ENCODE measurements at regions not wholly inside any gene's neighbourhood (a gene's known extent, or its start where the extent isn't known, plus 50 kb on each side); places are given as distances from the start of the nearest gene placed in this dataset.

GRCh38 chr14:97354119-97354722, 557.0 kb downstream of the VRK1 start:
- Mint-ChIP-seq H3K4me3 (ENCODE audit: low read depth) (no peak overlapping the region), H3K9me3 (no peaks in the 10 kb centered on the region), H3K4me1 (ENCODE audit: low read depth) (peaks cover 17% of the 10 kb centered on the region), H3K27ac (no peak overlapping the region), H3K27me3 (ENCODE audit: low read depth) (no peaks in the 10 kb centered on the region), H3K36me3 (ENCODE audit: low read depth) (no peaks in the 10 kb centered on the region)
- intact Hi-C loops (cut with micrococcal nuclease): no loop called here
- DNase-seq (ENCODE audit: low spot score): no peak

- H3K27ac Mint-ChIP-seq: no peak overlapping the region
- H3K4me3 Mint-ChIP-seq (ENCODE audit: low read depth): no peak overlapping the region
- no peaks in the 10 kb centered on the region for H3K9me3 Mint-ChIP-seq
- no peaks in the 10 kb centered on the region for H3K27me3 Mint-ChIP-seq (ENCODE audit: low read depth)
- peaks cover 9% of the 10 kb centered on the region for H3K4me1 Mint-ChIP-seq (ENCODE audit: low read depth)
- intact Hi-C loops (cut with micrococcal nuclease): no loop called here
- H3K36me3 Mint-ChIP-seq (ENCODE audit: low read depth): no peaks in the 10 kb centered on the region
- no peak for DNase-seq (ENCODE audit: low spot score)
These were observed 562.2 kb downstream of the VRK1 start for GRCh38 chr14:97359341-97359740.

DNA sequence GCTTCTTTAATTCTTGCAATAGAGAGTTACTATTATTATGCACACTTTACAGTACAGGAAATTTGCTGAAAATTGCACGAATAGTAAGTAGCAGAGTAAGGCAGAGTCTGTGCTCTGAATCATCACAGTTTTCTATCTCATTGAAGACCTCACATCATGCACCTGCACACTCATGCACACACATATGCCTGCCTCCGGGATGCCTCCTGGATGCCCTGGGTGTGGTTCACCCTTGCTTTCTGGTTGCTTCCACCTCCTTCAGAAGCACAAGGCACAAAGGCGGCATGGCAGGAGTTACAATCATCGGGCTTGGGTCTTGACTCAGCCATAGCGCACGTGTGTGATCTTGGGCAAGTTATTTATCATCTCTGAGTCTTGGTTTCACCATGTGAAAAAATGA, 564.0 kb downstream of the VRK1 start:
- Mint-ChIP-seq H3K27me3 (ENCODE audit: low read depth) (no peaks in the 10 kb centered on the region), H3K36me3 (ENCODE audit: low read depth) (no peaks in the 10 kb centered on the region), H3K27ac (no peak overlapping the region), H3K4me1 (ENCODE audit: low read depth) (peaks cover 6% of the 10 kb centered on the region), H3K4me3 (ENCODE audit: low read depth) (no peak overlapping the region), H3K9me3 (no peaks in the 10 kb centered on the region)
- DNase-seq (ENCODE audit: low spot score): no peak
- intact Hi-C loops (cut with micrococcal nuclease): no loop called here

- Mint-ChIP-seq H3K27ac (no peak overlapping the region), H3K4me3 (ENCODE audit: low read depth) (no peak overlapping the region), H3K4me1 (ENCODE audit: low read depth) (peaks cover 4% of the 10 kb centered on the region), H3K36me3 (ENCODE audit: low read depth) (no peaks in the 10 kb centered on the region), H3K27me3 (ENCODE audit: low read depth) (no peaks in the 10 kb centered on the region), H3K9me3 (no peaks in the 10 kb centered on the region)
- DNase-seq (ENCODE audit: low spot score): no peak
- intact Hi-C loops (cut with micrococcal nuclease): no loop called here
These were observed 564.8 kb downstream of the VRK1 start for GRCh38 chr14:97361958-97362357.

- no peak for DNase-seq (ENCODE audit: low spot score)
- Mint-ChIP-seq H3K9me3 (peaks cover 8% of the 10 kb centered on the region), H3K27me3 (ENCODE audit: low read depth) (no peaks in the 10 kb centered on the region), H3K4me3 (ENCODE audit: low read depth) (no peak overlapping the region), H3K36me3 (ENCODE audit: low read depth) (no peaks in the 10 kb centered on the region), H3K27ac (no peak overlapping the region), H3K4me1 (ENCODE audit: low read depth) (peaks cover 4% of the 10 kb centered on the region)
- intact Hi-C loops (cut with micrococcal nuclease): no loop called here
These were observed 569.2 kb downstream of the VRK1 start for GRCh38 chr14:97366400-97366799.

DNA sequence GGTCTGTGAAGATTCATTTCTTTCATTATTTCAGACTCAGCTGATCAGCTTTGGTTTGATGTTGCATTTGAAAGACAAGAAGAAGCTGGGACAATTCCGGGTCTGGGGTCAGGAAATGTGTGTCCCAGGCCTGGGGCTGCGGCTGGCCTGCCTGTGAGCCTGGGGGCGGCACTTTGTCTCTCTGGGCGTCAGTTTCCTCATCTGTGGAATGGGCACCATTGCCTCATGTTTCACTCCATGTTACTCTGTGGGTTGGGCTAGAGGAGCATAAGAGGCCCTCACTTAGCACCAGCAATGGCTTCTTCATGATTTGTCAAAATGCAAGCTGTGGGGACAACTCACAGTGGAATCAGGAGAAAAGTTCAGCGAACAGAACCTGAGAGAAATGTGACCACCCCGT, 570.1 kb downstream of the VRK1 start:
- Mint-ChIP-seq H3K27ac (no peak overlapping the region), H3K9me3 (peaks cover 8% of the 10 kb centered on the region), H3K4me1 (ENCODE audit: low read depth) (peaks cover 4% of the 10 kb centered on the region), H3K4me3 (ENCODE audit: low read depth) (no peak overlapping the region), H3K27me3 (ENCODE audit: low read depth) (no peaks in the 10 kb centered on the region), H3K36me3 (ENCODE audit: low read depth) (no peaks in the 10 kb centered on the region)
- no peak for DNase-seq (ENCODE audit: low spot score)
- intact Hi-C loops (cut with micrococcal nuclease): no loop called here

GRCh38 chr14:97368049-97368448, 570.9 kb downstream of the VRK1 start:
- Mint-ChIP-seq H3K4me1 (ENCODE audit: low read depth) (no peaks in the 10 kb centered on the region), H3K36me3 (ENCODE audit: low read depth) (no peaks in the 10 kb centered on the region), H3K9me3 (peaks cover 8% of the 10 kb centered on the region), H3K27ac (no peak overlapping the region), H3K27me3 (ENCODE audit: low read depth) (no peaks in the 10 kb centered on the region), H3K4me3 (ENCODE audit: low read depth) (no peak overlapping the region)
- no peak for DNase-seq (ENCODE audit: low spot score)
- intact Hi-C loops (cut with micrococcal nuclease): no loop called here

DNA sequence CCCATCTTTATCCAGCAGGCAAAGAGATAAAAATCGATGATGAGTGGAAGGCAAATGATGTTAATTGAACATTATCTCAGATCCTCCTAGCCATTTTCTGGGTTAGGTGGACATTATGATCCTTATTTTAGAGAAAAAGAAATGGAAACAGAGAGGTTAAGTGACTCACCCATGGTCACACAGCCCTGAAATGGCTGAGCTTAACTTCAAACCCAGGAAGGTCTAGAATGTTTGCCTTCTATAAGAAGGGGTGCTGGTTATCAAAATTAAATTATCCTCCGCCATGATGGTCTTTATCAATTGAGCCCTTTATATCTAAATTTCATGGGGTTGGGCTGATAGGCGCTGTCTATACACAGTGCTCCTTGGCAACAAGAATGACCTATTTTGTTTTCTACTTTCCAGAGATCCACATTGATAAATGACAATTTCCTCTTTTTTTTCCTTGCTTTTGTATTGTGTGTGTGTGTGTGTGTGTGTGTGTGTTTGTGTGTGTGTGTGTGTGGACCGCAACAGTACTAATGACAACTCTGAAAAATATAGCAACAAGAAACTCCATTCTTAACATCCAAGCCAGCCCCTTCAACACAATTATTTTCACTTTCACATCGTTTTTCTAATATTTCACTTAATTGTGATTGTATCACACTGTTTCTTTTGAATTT, 571.9 kb downstream of the VRK1 start:
- intact Hi-C loops (cut with micrococcal nuclease): no loop called here
- Mint-ChIP-seq H3K27ac (no peak overlapping the region), H3K4me3 (ENCODE audit: low read depth) (no peak overlapping the region)

DNA sequence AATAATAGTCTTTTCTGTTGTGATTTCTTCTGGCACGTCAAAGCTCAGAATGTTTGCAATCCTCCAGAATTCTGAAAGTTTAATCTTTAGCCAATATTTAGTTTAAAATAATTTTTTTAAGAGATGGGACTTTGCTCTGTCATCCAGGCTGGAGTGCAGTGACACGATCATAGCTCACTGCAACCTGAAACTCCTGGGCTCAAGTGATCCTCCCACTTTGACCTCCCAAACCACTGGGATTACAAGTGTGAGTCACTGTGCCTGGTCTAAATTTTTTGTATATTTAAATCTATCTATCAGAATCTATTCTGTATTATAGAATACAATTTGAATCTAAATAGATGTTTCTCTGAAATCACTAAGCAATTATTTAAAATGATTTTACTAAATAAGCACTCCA, 572.7 kb downstream of the VRK1 start:
- no peak for DNase-seq (ENCODE audit: low spot score)
- H3K27ac Mint-ChIP-seq: no peak overlapping the region
- H3K4me3 Mint-ChIP-seq (ENCODE audit: low read depth): no peak overlapping the region
- H3K9me3 Mint-ChIP-seq: peaks cover 8% of the 10 kb centered on the region
- intact Hi-C loops (cut with micrococcal nuclease): no loop called here
- H3K4me1 Mint-ChIP-seq (ENCODE audit: low read depth): peaks cover 9% of the 10 kb centered on the region
- no peaks in the 10 kb centered on the region for H3K36me3 Mint-ChIP-seq (ENCODE audit: low read depth)
- H3K27me3 Mint-ChIP-seq (ENCODE audit: low read depth): no peaks in the 10 kb centered on the region

More for the DNA sequence above, 571.9 kb downstream of the VRK1 start:
- Mint-ChIP-seq H3K27me3 (ENCODE audit: low read depth) (no peaks in the 10 kb centered on the region), H3K9me3 (peaks cover 8% of the 10 kb centered on the region), H3K4me1 (ENCODE audit: low read depth) (peaks cover 3% of the 10 kb centered on the region), H3K36me3 (ENCODE audit: low read depth) (no peaks in the 10 kb centered on the region)
- no peak for DNase-seq (ENCODE audit: low spot score)

DNA sequence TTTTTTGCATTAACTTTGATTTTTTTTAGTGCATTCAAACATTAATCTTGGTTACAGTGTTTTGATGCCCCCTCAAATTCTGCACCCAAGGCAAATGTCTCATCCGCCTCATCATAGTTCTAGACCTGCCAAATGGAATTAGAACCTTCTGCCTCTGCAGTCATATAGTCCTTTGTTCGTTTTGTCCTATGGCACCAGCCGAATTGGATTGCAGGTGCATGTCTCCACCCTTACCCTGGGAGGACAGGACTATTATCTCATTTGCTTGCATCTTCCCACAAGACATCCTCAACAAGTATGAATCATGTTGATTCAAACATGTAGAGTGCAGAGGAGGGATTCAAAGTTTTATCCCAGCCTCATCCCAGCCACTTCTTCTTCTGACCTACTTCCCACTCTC, 579.1 kb downstream of the VRK1 start:
- H3K27me3 Mint-ChIP-seq (ENCODE audit: low read depth): no peaks in the 10 kb centered on the region
- intact Hi-C loops (cut with micrococcal nuclease): no loop called here
- H3K9me3 Mint-ChIP-seq: no peaks in the 10 kb centered on the region
- peaks cover 62% of the 10 kb centered on the region for H3K4me1 Mint-ChIP-seq (ENCODE audit: low read depth)
- no peak overlapping the region for H3K4me3 Mint-ChIP-seq (ENCODE audit: low read depth)
- DNase-seq (ENCODE audit: low spot score): no peak
- H3K36me3 Mint-ChIP-seq (ENCODE audit: low read depth): no peaks in the 10 kb centered on the region
- H3K27ac Mint-ChIP-seq: no peak overlapping the region

- Mint-ChIP-seq H3K4me1 (ENCODE audit: low read depth) (peaks cover 72% of the 10 kb centered on the region), H3K4me3 (ENCODE audit: low read depth) (no peak overlapping the region), H3K27ac (no peak overlapping the region), H3K36me3 (ENCODE audit: low read depth) (peaks cover 7% of the 10 kb centered on the region), H3K27me3 (ENCODE audit: low read depth) (no peaks in the 10 kb centered on the region), H3K9me3 (peaks cover 8% of the 10 kb centered on the region)
- DNase-seq (ENCODE audit: low spot score): no peak
- intact Hi-C loops (cut with micrococcal nuclease): no loop called here
These were observed 580.4 kb downstream of the VRK1 start for GRCh38 chr14:97377550-97377949.

DNA sequence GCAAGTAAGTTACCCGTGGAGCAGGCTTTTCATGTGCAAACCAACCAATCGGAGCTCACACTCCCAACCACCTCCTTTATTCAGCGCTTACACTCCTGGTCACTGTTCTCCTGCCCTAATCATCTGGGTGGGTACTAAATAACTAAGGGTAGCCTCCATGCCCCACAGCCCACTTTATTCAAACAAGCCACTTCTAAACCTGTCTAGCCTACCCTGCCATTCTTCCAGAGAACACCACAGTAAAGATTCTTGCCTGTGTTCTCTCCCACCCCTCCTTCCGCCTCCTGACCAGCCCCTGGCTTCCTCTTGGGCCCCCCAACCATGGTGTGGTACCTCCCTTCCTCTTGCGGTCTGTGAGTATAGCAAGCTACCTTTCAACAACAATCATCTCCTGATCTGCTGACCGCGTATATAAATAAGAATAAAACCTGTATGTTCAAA, 581.9 kb downstream of the VRK1 start:
- Mint-ChIP-seq H3K9me3 (peaks cover 8% of the 10 kb centered on the region), H3K4me1 (ENCODE audit: low read depth) (peaks cover 72% of the 10 kb centered on the region), H3K27me3 (ENCODE audit: low read depth) (no peaks in the 10 kb centered on the region), H3K27ac (peak overlapping the region; percentile 68), H3K36me3 (ENCODE audit: low read depth) (peaks cover 7% of the 10 kb centered on the region), H3K4me3 (ENCODE audit: low read depth) (peak overlapping the region; percentile 42)
- intact Hi-C loops (cut with micrococcal nuclease): no loop called here
- DNase-seq (ENCODE audit: low spot score): peak; percentile 30

GRCh38 chr14:97380539-97380941, 583.4 kb downstream of the VRK1 start:
- Mint-ChIP-seq H3K27me3 (ENCODE audit: low read depth) (no peaks in the 10 kb centered on the region), H3K27ac (peak overlapping the region; percentile 76), H3K36me3 (ENCODE audit: low read depth) (peaks cover 7% of the 10 kb centered on the region), H3K4me1 (ENCODE audit: low read depth) (peaks cover 65% of the 10 kb centered on the region), H3K9me3 (peaks cover 8% of the 10 kb centered on the region), H3K4me3 (ENCODE audit: low read depth) (no peak overlapping the region)
- DNase-seq (ENCODE audit: low spot score): peak; percentile 38
- intact Hi-C loops (cut with micrococcal nuclease): loop anchor here (1.0 to 10.0 kb wide), 6 partner anchors 29 to 794 kb away; no protein-coding TSS in a partner anchor
